HL-60 (cell line): ENCODE measurements at regions not wholly inside any gene's neighbourhood (a gene's known extent, or its start where the extent isn't known, plus 50 kb on each side); places are given as distances from the start of the nearest gene placed in this dataset.

Experiments
- CTCF ChIP-seq: IDR thresholded peaks from one replicate; pipeline ENCODE4 v1.5.1; 2011; ENCODE audit warnings: low read length, control low read depth, inconsistent platforms; ENCODE audit not compliant: insufficient read depth
- POLR2AphosphoS5 ChIP-seq: IDR thresholded peaks from 2 replicates; pipeline ENCODE4 v1.6.1; 2012; ENCODE audit warnings: low read depth
- REST ChIP-seq: IDR thresholded peaks from 2 replicates; pipeline ENCODE4 v1.6.1; 2012; ENCODE audit warnings: low read depth; ENCODE audit not compliant: insufficient replicate concordance

GRCh38 chr15:69515926-69516325 is 63.3 kb downstream of the RPLP1 start:
- TF ChIP-seq CTCF = no peak
- no peak for TF ChIP-seq POLR2AphosphoS5
- TF ChIP-seq REST = no peak
